HG03108 (cell line): ENCODE measurements at regions not wholly inside any gene's neighbourhood (a gene's known extent, or its start where the extent isn't known, plus 50 kb on each side); places are given as distances from the start of the nearest gene placed in this dataset.

ENCODE experiments used
- ATAC-seq: cut with Tn5 transposase; IDR thresholded peaks from one replicate; pipeline ENCODE4 v1.9.1; 2021; ENCODE audit warnings: moderate library complexity; ENCODE audit not compliant: unreplicated experiment

- no peak for ATAC-seq
Measured at GRCh38 chr11:115843111-115843510, 338.9 kb upstream of the CADM1 start.

GRCh38 chr11:115820026-115820425, 315.8 kb upstream of the CADM1 start:
- ATAC-seq = no peak

DNA sequence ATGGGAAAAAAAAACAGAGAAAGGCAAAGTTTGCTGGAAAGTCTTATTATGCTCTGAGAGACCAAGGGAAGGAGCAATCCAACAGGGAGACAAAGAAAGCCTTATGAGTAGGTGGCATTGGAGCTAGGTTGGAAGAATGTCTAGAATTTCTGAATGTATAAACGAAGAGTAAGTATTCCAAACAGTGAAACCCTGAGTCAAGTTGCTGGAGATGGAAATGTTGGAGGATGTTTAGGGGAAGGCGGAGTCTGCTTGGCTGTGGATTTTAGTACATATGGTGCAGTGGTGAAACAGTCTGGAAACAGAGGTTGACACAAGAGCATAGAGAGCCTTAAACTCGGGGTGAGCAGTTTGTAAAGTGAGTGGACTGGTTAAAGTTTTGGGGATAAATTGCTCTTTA, 314.8 kb upstream of the CADM1 start:
- no peak for ATAC-seq

DNA sequence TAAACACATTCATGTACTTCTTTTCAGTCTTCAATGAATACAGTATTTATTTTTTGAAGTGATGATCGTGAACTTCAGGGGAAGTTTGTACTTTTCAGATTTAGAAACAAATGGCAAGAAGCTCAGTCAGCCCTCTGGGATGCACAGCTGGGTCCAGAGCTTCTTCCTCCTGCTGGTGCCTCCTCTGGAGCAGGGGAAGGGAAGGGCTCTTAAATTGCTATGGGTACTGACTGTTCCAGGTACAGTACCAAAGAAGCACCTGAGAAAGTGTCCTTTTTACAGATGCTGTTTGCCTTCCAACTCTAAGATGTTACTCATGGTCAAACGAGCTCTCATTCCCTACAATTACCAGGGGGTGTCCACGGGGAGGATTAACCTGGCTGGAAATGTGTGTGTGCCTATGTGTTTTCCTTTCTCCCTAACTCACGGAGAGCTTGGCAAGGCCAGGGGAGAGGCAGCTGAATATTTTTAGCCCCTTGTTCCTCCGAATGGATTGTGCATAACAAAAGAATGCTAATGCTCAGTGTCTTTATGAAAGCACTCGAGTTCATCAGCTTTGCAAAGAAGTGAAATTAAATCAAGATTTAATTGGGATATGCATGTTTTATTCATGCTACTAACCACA, 313.7 kb upstream of the CADM1 start:
- no peak for ATAC-seq

DNA sequence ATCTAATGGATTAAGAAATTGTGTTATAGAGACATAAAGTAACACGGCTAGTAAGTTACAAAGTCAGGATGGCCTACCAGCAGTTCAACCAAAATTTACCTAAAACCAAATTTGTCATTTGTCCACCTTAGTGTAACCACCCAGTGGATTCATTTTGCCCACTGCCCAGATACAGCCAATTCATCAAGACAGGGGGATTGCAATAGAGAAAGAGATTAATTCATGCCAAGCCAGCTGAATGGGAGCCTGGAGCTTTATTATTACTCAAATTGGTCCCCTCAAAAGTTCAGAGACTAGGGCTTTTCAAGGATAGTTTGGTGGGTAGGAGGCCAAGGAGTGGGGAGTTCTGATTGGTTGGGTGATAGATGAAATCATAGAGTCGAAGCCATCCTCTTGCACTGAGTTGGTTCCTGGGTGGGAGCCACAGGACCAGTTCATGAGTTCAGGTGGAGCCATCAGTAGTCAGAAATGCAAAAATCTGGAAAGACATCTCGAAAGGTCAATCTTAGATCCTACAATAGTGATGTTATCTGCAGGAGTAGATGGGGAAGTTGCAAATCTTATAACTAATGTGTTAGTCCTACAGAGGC, 304.2 kb upstream of the CADM1 start:
- ATAC-seq = no peak

DNA sequence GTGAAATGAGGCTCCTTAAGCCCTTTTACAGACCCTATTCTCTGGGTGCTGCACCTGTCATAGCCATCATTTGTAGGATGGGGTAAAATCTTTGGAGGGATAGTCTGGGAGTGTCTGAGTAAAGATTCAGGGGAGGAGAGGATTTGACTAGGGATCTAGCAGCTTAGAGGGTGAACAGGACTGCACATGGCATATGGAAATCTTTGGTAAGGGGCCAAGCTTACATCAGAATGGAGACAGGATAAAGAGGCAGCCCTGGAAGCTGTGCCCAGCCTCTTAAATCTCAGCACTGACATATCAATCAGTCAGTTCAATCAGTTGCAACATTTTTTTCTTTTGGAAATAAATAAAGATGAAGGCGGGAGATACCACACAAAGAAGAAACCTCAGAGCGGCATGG, 301.8 kb upstream of the CADM1 start:
- ATAC-seq = no peak

GRCh38 chr11:115803073-115803740, 299.0 kb upstream of the CADM1 start:
- ATAC-seq = no peak

DNA sequence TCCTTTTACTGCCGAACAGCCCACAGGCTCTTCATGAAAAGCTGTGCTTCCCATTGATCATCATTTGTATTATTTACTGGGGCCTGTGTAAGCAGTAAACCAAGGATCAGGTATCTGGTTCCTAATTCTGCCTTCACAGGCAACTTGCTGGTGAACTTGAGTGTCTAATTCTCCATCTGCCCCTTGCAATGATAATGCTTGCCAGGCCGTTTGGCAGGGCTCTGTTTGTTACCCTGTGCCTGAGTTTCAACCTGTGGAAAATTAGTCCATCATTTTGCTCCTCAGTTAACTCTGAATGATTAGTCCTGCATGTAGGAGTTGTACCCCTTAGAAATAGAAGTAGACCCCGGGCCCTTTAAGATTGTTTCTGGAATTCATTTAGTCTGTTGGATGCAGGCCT, 298.4 kb upstream of the CADM1 start:
- ATAC-seq = no peak

GRCh38 chr11:115792903-115793302, 288.7 kb upstream of the CADM1 start:
- ATAC-seq = no peak

DNA sequence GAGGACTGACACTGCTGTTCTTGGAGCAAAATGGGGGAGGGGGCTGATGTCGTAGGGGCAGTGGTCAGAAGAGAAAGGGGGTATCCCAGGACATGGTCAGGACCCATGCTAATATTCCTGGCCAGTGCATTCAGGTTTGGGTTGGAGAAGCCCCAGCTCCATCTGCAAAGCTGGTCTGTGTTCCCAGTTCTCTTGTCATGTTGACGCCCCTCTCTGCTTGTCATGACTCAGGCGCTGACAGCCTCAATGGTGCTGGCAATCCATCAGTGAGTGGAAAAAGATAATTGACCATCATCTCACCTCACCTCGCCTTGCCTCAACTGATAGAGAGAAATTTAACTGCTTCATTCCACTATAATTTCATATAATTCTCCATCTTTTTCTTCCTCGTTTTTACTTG, 283.1 kb upstream of the CADM1 start:
- no peak for ATAC-seq

DNA sequence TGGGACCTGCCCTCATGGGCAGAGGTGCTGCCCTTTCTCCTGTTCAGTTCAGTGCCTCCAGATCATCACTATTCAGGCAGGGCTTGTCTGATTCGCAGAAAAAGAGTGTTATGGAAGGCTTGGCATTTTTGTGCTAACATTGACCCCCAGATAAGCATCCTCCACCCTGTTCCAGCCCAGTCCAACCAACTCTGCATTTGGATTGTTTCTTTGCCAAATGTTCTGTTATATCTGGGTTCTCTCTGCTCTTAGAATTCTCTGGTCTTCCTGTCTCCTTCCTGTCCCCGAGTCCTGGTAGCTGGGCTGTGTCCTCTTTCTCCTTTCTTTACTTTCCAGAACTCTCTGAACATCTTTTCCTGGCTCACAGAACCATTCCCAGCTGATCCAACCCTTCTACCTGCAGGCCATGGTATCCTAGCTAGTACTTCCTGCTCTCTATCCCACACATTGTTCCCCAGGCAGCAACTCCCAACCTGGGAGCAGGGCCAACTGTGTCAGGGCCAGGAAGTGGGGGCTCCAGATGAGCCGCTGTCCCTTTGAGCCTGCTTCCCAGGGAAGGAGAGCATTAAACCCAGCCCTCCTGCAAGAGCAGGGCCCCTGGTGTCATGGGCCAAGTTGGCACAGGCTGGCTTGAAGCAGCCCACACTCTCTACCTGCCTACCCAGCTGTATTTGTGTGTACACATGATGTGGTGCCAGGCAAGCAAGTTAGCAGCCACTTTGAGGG, 280.7 kb upstream of the CADM1 start:
- no peak for ATAC-seq

DNA sequence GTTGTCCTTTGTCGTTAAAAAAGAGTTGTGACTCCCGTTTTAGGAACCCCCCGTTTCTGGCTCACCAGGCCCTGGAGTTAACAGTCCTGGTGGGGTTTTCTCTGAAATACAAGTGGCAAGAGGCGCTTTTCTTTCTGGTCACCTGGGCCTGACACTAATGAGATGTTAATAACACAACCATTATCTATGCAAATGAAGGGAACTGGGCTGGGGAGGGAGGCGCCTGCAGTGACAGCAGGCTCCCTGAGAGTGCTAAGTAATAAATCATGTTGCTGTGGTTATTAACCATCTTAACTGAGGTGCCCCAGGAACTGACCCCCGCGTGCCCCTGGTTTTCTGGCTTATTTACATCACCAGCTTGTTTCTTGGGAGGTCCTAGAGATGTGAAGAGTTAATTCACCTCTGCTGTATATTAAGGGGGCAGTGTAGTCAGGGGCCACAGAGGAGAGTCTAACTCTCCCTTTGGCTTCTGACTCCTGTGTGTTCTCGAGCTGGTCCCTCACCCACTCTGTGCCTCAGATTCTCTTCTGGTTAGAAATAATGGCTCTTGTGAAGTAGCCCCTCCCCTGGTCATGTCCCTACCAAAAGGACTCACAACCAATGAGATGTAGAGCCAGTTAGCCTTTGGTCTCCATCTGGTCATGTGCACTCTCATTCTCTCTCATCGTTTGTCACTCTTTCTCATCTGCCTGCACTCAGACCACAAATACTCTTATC, 276.6 kb upstream of the CADM1 start:
- ATAC-seq = no peak

- ATAC-seq = no peak
Measured at GRCh38 chr11:115778928-115779650, 274.9 kb upstream of the CADM1 start.

DNA sequence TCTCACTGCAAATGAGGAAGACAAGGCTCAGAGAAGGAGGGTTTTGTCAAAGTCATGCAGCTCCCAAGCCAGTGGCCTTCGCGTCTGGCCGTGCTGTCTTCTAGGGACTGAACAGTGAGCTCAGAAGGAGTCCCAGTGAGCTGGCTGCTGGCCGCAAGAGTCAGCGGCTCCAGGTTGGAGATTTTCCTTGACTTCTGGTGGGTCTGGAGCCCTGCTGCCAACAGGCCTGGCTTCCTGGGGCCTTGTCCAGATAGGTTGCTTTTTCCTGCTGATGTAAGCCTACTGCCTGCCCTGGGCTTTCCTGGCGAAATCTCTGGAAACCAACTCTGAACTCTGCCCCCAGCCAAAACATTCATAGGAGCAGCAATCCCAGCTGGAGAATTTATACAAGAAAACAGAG, 272.7 kb upstream of the CADM1 start:
- ATAC-seq = no peak

- ATAC-seq = no peak
Measured at GRCh38 chr11:115775846-115776245, 271.6 kb upstream of the CADM1 start.

GRCh38 chr11:115774756-115775155, 270.5 kb upstream of the CADM1 start:
- no peak for ATAC-seq

DNA sequence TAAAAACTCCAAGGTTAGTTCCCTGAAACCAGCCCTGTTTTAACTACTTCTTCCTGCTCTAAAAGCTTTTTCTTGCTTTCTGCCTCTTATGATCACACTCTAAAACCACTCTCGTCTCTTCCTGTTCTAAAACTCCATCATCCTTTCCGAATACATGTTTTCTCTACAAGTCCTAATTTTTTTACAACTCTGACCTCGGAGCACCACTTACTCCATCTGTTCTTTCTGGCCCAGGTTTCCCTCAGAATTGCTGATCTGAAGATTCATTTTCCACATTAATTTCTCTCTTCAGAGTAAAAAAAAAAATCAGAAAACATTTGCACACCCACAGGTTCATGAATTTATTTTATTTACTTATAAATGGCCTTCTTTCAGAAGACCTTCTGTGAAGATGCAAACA, 265.7 kb upstream of the CADM1 start:
- no peak for ATAC-seq

DNA sequence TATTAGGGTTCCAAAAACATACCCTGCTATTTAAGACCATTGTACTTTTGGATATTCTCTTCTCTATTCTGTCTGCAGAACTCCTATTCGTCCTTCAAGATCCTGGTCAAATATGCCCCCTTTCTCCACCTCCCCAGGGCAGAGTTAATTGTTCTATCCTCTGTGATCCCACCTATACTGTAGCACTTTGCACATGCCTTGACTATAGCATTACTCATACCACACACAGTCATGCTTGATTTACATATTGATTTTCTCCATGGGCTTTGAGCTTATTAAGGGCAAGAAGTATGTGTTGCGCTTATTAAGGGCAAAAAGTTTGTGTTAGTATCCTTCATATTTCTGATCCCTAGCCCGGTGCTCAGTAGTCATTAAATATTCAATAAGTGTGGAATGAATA, 263.7 kb upstream of the CADM1 start:
- ATAC-seq = no peak

DNA sequence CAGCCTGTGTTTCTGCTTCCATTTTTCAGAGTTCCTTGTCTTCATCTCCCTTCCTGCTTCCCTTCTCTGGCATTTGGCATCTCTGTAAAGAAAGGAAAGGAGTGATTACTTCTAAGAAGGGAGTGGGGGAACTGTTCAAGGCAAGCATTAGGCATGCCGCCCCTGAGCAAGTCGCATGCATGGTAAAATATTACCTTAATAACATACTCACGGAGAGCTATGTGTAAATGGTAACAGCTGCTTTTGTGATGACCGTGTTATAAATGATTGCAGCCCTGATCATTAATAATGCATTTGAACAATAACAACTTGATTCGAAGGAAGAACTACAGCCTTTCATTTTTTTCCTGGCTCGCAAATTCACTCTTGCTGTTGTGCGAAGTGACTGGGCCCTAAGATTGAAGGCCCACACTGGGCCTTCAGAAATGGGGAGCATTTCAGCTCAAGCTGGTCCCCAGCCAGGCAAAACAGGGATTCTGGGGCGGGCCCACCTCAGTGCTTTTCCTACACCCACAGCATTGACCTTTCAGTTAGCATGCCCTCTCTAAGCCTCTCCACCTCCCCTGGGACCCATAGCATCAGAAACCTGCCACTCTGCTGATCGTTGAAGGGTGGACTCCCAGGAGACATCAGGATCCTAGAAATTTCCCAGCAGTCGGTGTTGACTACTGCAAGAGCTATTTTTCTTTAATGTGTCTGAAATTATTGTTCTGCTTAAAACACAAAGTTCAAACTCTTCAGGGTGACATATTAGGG, 263.0 kb upstream of the CADM1 start:
- ATAC-seq = no peak

GRCh38 chr11:115766561-115766960, 262.3 kb upstream of the CADM1 start:
- ATAC-seq = no peak
